HG03103 (cell line): ENCODE measurements at regions not wholly inside any gene's neighbourhood (a gene's known extent, or its start where the extent isn't known, plus 50 kb on each side); places are given as distances from the start of the nearest gene placed in this dataset.
"Not testable (repeated sequence)": the region's sequence is repeated elsewhere in the genome, so short reads cannot be mapped to it uniquely, and the experiment has no call there.

ENCODE experiments used
- ATAC-seq: cut with Tn5 transposase; IDR thresholded peaks from one replicate; pipeline ENCODE4 v1.9.1; 2021; ENCODE audit warnings: low read depth; ENCODE audit not compliant: unreplicated experiment

DNA sequence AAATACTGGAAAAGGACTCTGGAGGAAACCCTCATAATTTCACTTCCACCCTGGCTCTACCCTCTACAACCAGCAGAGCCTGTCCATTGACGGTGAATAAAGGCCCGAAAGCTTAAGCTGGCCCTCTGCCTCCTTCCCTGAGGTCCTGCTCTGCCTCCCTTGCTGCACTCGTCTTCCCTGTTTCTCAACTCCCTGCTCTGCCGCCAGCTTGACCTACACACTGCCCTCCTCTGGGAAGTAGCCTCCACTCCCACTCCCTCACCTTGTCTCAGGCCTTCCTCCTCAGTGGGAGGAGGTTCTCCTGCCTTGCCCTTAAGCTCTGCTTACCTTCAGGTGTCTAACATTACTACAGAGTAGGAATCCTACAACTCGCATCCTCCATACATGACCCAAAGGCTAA lies 608.6 kb upstream of the NR3C2 start:
- no peak for ATAC-seq

DNA sequence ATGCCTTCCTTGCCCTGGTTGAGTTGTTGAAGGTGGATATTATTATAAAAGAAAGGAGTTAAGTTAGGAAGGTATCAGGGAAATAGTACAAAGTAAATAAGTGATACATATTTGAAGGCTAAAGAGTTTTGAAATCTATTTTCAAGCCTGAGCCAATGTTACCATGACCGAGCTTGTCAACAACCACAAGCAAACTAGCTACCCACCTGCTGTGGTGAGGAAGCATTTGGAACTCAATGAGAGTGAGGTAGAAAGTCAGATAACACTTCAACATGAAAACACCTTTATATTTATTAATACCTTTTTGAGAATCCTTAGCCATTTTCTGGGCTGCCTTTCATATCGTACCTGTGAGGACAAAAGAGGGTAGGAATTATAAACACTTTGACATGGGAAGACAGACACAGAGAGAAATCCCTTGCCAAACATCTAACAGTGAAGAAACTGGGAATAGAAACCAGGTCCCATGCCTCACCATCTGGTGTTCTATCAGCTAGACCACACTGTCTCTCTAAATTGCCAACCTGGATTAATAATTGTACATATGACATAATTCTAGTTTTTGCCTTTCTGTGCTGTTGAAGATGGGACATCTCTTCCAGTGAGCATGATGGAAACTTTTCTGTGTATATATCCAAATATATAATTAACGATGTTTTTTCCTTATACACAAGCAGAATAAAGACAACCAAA lies 606.4 kb upstream of the NR3C2 start:
- no peak for ATAC-seq

DNA sequence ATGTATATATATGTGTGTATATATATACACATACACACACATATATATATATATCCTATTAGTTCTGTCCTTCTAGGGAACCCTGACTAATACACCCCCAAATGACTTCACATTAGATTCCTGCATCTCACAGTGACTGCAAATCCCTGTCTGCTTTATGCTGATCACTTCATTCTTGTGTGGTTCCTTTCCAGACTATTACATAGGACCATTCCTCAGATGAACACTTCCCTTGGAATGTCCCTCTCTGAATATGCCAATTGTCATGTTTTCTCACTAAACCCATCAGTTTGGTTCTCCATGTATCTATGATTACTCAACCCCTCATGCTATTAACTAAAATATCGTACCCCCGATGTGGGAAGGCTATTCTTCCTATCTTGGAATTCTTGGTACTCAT lies 605.2 kb upstream of the NR3C2 start:
- ATAC-seq: no peak

DNA sequence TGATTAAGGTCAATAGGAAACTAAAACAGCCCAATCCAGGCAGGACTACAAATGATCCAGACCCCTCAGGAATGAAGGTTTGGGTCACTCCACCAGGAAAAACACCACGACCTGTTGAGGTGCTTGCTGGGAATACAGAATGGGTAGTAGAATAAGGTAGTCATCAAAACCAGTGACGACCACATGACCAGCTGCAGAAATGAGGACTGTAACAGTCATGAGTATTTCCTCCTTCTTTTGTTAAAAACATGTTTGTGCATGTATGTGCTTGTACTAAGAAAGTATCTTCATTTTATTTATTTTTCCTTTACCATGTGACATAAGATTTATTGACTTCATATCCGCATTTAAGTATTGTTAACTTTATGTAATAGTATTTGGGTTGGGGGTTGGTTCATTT lies 603.5 kb upstream of the NR3C2 start:
- ATAC-seq: no peak

DNA sequence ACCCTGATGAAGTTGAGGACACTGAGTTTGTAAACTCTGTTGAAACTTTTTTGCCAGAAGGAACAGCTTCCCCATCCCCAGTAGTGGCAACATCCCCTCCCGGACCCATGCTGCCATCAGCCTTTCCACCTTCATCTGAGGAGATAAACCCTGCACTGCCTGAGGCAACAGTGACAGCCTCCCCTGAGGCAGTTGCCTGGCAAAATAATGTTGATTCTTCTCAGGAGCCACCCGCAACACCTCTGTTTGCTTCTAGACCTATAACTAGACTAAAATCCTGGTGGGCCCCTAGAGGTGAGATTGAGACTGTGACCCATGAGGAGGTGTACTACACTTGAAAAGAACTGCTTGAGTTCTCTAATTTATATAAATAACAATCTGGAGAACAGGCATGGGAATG lies 597.6 kb upstream of the NR3C2 start:
- not testable (repeated sequence) for ATAC-seq

DNA sequence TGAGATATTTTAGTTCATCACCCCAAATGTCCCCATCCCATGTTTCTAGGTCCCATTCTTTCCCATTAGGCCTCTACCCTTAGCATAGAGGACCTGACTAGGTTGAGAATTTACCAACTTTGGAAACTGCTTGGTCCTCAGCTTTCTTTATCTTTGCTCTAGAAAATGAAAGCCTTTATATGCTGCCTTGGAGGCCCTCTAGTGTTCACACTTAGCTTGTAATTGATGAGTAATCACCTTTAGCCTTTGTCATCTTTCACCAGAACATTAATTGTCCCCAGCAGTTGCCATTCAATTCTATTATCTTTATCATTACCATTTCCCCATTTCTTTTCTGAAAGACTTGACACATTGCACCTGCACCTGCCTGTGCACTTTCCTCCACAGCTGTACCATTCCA lies 589.2 kb upstream of the NR3C2 start:
- ATAC-seq: peak; percentile 57

DNA sequence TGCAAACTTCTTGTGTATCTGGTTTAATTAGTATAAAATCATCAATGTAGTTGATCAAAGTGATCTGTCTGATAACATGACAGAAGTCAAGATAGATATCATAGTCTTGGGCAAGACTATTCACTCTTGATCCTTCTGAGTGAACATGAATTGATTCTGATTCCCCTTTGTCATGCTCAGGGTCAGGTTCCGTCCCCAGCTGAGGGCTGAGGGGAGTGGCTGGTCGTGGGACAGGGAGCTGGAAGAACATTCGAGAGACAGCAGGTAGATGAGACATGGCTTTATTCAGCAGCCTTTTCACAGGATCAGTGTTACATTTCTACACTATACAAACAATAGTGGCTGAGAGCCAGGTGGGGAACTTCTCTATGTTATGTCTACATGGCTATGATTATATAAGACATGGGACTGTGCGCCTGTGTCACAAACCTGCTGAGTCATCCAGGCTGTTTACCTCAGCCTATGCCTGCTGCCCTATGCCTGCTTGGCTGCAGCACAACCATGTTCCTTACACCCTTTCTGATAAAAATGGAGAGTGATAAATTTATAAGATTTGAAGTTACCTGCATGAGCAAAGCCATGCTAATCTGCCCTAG lies 586.9 kb upstream of the NR3C2 start:
- ATAC-seq: no peak

DNA sequence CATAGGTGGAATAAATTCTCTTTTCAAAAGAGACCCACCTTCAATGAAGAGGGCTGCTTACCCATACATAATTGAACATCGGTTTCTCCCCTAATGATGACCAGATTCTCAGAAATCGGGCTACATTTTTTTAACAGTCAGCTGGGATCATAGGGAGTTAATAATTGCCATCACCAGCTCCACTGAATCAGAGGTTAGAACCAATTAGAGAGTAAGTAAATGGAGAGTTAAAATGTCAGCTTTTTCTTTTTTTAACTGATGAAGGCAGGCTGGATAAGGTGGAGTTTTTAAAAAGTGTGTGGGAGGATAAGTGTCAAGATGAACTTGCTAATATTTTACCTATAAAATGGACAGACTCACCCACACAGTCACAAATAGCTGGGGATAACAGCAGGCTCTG lies 584.5 kb upstream of the NR3C2 start:
- ATAC-seq: no peak

DNA sequence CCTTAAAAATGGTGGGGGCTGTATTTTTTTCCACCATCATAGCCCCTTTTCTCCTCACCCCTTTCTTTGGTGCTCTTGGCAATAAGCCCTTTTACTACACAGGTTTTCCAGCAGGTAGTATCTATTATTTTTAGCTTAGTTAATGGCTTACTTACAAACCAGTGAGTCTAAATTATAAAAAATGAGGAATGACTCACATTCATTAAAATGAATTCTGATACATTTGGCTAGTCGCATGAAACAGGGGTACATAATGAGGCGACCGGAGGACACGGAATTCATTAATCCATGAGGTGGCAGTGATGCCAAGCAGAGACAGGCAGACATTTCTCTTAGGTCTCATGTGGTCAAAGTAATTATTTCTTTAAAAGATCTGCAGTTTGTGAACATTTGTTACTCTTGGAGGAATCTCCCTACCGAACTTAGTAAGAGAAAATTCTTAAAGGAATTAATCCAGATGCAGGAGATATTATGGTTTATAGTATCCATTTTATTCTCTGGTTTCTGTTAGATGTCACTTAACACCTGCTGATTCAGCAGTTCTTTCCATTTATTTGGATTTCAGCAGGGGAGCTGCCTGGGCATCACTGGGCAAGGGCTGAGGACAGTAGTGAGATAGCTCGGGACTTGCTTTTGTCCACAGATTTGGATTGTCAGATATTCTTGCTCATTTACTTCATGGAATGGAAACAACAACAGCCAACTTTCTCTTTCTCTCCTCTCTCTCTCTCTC lies 575.0 kb upstream of the NR3C2 start:
- no peak for ATAC-seq

DNA sequence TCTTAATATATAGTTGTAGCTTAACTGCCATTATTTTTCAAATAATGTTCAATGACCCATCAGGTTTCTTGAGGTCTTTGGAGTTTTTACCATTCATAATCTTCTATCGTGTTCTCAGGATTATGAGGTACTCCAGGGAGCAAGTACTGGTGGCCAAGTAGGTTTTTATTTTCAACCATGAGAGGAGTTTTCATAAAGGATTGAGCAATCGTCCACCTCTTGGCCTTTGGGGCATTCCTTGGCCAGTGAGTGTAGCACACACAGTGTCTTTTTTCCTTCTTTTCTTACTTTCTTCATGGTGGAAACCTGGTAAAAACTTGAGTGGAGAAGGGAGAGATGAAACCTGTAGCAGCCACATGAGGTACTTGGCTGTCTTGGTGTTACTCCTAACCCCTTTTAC lies 567.0 kb upstream of the NR3C2 start:
- no peak for ATAC-seq

DNA sequence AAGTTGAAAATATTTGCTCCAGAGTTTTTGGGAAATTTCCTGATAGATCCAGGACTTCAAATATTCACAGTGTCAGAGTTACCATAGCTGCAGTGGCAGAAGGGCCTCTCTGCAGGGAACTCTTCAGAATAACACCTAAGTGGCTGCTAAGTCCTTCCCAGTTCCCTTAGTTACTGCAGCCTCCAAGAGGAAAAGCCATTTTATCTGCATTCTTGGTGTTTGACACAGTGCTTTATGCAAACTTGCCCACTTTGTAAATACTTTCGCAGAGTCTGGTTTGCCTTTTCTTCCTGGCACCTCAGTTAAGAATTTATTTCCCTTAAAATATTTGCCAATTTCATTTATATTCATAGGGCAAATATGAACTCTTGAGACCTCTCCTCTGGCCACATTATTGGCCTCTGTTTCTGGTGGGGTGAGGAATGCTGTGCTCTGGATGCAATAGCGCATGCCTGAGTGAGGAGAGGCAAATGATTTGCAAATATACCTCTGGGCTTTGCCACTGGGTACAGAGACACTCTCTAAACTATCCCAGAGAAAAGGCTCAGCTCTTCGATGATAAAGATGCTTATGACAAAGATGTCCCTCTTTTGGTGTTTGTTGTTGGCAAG lies 566.3 kb upstream of the NR3C2 start:
- ATAC-seq: no peak

DNA sequence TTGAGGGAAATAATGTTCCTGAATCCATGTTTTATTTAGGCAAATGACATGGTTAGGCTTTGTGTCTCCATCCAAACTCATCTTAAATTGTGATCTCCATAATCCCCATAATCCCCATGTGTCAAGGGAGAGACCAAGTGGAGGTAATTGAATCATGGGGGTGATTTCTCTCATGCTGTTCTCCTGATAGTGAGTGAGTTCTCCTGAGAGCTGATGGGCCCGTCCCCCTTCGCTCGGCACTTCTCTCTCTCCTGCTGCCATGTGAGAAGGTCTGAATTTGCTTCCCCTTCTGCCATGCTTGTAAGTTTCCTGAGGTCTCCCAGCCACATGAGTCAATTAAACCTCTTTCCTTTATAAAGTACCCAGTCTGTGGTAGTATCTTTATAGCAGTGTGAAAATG lies 563.0 kb upstream of the NR3C2 start:
- no peak for ATAC-seq

DNA sequence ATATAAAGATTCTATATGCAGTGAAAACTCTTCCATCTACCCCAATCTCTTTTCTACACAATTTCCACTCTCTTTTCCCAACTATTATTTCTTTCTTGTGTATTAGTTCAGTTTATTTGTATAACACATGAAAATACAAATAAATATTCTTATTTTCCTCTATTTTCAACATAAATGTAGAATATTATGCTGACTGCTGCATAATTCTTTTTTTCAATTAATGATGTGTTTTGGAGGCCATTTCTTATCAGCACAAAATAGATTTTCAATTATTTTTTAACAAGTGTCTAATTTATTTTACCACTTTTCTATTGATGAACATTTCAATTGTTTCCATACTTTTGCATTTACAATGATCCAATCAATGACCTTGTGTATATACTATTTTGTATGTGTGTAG lies 557.7 kb upstream of the NR3C2 start:
- no peak for ATAC-seq

DNA sequence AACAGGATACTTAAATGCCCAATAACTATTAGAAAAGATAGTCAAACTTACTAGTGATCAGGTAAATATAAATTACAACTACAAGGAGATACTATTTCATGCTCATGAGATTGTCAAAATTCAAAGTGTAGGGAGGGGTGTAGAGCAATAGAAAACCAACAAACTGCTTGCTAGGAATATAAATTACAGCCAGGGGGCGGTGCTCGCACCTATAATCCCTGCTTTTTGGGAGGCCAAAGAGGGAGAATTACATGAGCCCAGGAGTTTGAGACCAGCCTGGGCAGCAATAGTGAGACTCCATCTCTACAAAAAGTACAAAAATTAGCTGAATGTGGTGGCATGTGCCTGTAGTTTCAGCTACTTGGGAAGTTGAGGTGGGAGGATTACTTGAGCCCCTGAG lies 556.5 kb upstream of the NR3C2 start:
- peak; percentile 71 for ATAC-seq

DNA sequence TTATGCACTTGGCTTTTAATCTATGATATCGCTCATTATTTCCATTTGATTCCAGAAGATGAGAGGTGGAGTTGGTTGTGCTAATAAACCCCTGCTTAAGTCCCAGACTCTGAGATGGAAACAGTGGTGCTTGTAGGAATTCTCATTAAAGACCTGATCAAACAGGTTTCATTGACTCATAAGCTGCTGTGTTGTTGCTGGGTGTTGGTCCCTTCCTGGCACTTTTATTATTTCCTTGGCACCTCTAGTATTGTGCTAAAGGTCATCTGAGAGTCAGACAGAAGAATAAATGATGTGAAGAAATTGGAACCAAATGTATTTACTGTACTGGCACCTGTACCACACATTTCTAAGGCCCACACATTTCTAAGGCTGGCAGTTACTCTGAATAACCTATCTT lies 544.7 kb upstream of the NR3C2 start:
- no peak for ATAC-seq

DNA sequence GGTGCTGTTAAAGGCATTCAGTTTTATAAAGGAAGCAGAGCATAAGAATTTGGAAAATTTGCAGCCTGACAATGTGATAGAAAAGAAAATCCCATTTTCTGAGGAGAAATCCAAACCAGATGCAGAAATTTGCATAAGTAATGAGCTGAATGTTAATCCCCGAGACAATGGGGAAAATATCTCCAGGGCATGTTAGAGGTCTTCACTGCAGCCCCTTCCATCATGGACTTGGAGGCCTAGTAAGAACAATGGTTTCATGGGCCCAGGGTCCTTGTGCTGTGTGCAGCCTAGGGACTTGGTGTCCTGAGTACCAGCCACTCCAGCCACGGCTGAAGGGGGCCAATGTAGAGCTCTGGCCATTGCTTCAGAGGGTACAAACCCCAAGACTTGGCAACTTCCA lies 542.7 kb upstream of the NR3C2 start:
- no peak for ATAC-seq

DNA sequence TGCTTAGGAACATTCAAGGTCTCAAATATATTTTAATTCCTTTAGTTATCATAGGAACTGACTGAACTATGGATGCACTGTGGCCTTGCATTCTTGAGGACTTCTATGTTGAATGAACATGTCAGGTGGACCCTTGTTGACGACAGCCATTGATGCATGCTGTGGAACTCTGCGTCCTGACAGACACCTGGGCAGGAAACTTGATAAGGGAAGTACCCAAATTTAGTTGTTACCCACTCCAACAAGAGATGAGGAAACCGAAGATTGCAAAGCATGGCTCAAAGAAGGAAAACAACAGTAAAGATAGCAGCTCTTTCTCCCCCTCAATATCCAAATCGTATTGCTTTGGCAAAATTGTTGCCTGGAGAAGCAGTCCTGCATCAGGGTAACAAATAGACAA lies 540.0 kb upstream of the NR3C2 start:
- no peak for ATAC-seq

DNA sequence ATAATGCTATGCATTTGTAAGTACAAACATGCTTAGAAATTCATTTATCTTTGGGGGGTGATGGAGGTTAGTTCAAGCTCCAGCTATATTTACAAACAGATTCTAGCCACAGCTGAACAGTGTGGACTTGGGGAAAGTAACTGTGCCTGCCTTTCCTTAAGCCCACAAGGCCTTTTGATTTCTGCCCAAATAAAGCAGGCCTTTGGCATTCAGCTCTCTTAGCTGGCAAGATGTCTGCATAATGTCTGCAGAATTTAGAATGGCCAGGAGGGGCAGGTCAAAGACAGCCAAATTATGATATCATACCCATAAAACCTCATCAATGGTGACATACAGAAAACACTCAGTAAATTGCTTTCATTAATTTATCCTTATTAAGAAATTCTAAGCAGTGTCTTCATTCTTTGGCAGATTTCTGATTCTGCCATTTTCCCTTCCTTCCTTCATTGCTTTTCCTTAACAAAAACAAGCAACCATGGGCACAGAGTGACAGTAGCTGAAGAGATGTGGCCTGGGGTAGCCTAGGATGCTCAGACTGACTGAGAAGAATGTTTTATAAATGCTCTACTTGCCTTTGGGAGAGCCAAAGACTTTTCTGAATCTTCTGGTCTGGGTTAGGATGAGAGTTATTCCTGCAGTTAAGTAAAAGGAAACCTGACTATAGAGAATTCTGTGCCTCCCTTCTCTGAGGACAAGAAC lies 538.7 kb upstream of the NR3C2 start:
- ATAC-seq: no peak

DNA sequence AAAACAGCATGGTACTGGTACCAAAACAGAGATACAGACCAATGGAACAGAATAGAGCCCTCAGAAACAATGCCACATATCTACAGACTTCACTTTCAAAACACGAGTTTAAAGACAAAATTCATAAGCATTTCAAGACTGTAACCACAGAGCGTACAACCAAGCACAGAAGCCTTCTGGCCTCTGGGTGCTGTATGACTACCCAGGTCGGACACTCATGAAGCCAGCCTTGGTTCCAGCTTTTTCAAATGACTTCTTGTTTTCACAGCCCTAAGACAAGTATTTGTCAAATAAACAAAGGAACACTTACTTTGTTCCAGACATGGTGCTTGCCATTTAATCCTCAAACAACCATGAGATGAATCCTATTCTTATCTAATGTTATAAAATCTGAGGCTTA lies 536.1 kb upstream of the NR3C2 start:
- no peak for ATAC-seq

DNA sequence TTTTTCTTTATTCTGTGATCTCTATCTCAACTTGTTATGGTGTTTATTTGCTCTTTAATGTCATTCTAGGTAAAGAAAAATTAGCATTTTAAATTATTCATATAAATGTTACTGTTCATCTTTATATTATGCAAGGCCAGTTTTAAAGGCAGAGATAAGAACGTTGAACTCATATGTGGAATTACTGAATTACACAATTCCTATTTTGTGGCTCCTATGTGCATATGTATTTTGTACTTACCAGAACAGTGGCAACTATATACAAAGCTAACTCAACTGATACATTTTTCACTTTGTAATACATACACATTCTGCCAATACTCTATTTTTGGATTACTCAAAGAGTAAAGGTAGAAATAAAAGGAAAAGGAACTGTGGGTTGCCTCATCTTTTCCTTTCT lies 533.2 kb upstream of the NR3C2 start:
- ATAC-seq: no peak

DNA sequence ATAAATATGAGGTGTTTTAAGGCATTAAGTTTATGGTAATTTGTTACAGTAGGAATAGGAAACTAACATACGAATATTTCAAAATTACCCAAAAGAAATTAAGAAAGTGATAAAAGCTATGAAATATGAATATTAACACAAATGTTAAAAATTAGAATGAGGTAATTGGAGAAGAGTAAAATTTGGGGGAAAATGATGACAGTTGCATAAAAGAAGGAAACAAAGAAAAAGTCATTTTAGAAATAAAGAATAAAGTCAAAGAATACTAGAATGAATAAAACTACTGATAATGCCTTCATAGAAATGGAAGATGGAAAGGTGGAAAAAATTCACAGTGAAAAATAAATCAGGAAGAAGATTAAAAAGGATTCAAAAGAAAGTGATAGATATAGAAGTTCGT lies 522.9 kb upstream of the NR3C2 start:
- no peak for ATAC-seq
